Amniotic stem cell (primary cell): ENCODE measurements at regions not wholly inside any gene's neighbourhood (a gene's known extent, or its start where the extent isn't known, plus 50 kb on each side); places are given as distances from the start of the nearest gene placed in this dataset.

Experiments used
- DNase-seq: peaks from one replicate; lab custom pipeline; 2025; lab: John Stamatoyannopoulos, UW

GRCh38 chr7:54847921-54848320, 88.9 kb upstream of the SEC61G start:
- no peak for DNase-seq

- no peak for DNase-seq
Observed at GRCh38 chr7:54856856-54857255, 97.8 kb upstream of the SEC61G start.

- no peak for DNase-seq
Observed at GRCh38 chr7:54857294-54857693, 98.3 kb upstream of the SEC61G start.

- DNase-seq, result no peak
Observed at GRCh38 chr7:54858008-54858692, 99.1 kb upstream of the SEC61G start.

GRCh38 chr7:54859066-54859465, 100.1 kb upstream of the SEC61G start:
- DNase-seq, result no peak

GRCh38 chr7:54859545-54859944, 100.5 kb upstream of the SEC61G start:
- DNase-seq, result no peak

DNA sequence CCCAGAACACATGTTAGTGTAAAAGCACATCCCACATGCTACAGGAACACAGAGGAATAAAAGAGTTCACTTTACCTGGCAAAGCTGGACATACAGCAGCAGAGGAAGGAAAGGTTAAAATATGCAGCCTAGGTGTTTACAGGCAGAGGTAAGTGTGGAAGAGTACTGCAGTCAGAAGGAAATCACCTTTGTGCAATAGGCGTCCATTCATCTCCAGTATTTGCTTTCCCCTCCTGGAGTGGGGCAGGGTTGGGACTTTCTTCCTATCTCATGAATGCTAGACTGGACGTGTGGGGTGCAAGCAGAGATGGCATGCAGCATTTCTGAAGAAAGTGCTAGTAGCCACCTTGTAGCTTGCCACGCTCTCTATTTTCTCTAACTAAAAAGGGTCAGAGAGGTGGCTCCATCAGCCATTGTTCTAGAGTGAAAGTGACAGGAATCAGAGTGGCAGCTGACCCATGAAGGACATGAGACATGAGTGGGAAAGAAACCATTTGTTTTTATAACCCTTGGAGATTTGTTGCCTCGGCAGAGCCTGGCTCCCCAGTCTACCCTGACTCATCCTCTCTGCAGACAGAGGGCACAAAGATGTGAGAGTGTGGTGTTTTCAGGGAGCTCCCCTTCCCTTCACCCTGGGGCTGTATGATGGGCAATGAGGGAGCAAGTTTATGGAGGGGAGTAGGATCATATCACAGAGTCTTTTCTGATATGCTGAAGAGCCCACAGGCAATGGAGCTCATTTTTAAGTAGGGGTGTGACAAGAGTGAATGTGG, 101.2 kb upstream of the SEC61G start:
- DNase-seq, result no peak

GRCh38 chr7:54860843-54861242, 101.8 kb upstream of the SEC61G start:
- no peak for DNase-seq

- no peak for DNase-seq
Observed at GRCh38 chr7:54864663-54865062, 105.7 kb upstream of the SEC61G start.

GRCh38 chr7:54869523-54869922, 110.5 kb upstream of the SEC61G start:
- DNase-seq, result no peak

GRCh38 chr7:54874804-54875203, 115.8 kb upstream of the SEC61G start:
- no peak for DNase-seq

- no peak for DNase-seq
Observed at GRCh38 chr7:54877683-54878082, 118.7 kb upstream of the SEC61G start.

DNA sequence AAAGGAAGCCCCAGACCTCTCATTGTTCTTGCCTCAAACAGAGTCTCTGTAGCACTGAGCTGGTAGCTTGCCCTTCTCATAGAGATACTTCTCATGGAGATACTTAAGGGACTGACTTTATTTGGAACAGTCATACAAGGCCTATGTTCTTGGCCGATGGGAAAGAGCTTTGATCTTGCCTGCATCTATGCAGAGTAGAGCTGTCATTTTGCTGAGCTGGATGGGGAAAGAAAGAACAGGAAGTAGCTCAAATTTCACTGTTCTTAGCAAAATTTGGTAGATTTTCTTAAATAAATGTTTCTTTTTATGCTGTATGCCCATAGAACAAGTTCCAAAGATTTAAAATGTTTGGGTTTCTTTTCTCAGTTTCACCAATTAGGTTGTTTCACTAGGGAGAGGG, 119.3 kb upstream of the SEC61G start:
- no peak for DNase-seq

DNA sequence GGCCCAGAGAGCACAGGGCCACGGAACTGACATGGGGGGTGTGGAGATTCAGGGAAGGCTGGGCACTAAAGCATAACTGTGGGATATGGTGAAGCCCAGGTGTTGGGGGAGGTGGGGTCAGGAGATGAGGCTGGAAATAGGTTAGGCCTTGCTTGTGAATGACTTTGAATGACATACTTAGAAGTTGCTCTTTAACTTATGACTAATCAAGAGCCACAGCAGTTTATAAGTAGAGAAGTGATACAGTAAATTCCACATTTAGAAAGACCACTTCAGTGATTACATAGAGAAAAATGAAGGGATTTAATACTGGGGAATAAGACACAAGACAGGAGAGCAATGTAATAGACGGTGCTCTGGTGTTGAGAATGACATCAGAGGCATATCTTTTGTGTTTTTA, 120.8 kb upstream of the SEC61G start:
- no peak for DNase-seq

DNA sequence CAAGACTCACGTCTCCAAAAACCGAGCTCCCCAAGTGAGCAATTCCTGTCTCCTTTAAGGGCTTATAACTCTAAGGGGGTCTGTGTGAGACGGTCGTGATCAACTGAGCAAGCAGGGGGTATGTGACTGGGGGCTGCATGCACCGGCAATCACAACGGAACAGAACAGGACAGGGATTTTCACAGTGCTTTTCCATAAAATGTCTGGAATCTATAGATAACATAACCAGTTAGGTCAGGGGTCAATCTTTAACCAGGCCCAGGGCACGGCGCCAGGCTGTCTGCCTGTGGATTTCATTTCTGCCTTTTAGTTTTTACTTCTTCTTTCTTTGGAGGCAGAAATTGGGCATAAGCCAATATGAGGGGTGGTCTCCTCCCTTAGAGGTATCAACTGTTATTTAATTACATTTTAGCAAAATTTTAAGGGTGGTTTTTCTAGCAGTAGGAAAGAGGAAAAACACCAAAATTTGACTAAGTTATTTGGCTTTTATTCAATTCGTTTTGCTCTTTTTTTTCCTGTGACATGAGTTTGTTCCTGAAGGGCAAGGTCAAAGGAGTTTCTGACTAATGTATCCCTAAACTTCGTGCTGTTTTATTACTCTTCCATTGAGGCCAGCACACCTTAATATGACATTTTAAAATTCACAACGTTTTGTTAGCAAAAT, 121.4 kb upstream of the SEC61G start:
- DNase-seq, result no peak

- DNase-seq, result no peak
Observed at GRCh38 chr7:54881816-54882520, 123.0 kb upstream of the SEC61G start.

DNA sequence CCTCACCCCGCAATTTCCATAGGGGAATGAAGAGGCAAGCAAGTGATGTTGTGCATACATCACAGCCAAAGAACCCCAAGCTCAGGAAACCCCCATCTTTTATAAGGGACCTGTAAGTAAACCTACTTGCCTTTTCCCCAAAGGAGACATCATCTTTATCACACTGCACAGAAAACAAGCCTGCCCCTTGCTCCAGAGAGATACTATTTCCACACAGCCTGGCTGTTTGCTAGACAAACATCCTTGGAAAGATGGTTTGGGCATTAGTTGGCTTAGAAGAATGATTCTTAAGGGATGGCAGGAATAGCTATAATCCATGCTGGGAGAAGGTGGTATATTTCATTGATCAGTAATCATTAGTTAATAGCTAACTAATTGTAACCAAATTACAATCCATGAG, 123.7 kb upstream of the SEC61G start:
- DNase-seq, result no peak

- no peak for DNase-seq
Observed at GRCh38 chr7:54883576-54883975, 124.6 kb upstream of the SEC61G start.

DNA sequence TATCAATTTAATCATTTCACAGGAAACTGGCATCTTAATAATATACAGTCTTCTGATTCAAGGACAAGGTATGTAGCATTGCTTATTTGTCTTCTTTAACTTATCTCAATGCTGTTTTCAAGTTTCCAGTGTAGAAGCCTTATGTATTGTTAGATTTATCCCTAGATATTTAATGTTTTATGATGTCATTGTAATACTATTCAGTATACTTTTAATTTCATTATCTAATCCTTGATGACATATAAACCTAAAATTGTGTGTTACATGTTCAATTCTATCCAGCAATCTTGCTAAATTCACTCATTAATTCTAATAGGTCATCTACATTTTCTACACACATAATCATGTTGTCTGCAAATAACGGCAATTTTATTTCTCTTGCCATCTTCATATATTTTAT, 126.3 kb upstream of the SEC61G start:
- no peak for DNase-seq

- no peak for DNase-seq
Observed at GRCh38 chr7:54888067-54888733, 129.2 kb upstream of the SEC61G start.

DNA sequence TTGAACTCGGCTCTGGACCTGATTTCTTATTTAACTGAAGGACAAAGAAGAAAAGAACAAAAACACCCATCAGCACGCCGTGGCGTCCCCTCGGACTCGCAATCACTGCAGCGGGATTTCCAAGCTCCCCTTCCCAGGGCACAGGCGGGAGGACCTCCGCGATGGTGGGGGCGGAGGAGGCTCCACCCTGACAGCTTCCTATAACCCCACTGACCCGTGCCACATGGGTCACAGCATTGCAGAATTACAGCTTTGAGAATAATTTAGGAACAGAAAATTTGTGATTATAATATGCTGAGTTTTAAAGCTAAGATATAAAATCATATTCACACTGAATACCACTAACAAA, 129.7 kb upstream of the SEC61G start:
- no peak for DNase-seq

DNA sequence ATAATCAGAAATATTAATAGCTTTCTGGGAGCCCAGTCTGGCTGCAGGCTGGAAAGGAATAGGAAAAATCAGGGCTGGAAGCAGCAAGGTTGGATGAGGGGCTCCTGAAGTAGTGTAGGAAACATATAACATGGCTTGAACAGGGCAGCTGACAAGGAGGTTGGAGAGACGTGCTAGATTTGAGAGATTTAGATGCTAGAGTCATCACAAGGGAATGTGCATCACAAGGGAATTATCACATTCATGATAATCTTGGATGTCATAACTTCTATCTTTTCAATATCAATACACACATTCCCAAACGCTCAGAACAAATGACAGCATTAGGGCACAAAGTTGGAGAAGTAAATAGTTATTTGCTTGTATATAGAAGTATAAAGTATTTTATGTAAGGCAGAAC, 120.9 kb upstream of the EGFR start:
- DNase-seq, result no peak
